ENCODE measurements at regions not wholly inside any gene's neighbourhood (a gene's known extent, or its start where the extent isn't known, plus 50 kb on each side); places are given as distances from the start of the nearest gene placed in this dataset.

GRCh38 chr1:171429137-171429536 lies 56.2 kb upstream of the PRRC2C start:
- H3K9me3 Mint-ChIP-seq, result peaks cover 3% of the 10 kb centered on the region
- DNase-seq (ENCODE audit: extremely low spot score, unreplicated experiment), result no peak
- H3K27me3 Mint-ChIP-seq, result peaks cover 4% of the 10 kb centered on the region
- H3K4me1 Mint-ChIP-seq (ENCODE audit: unreplicated experiment), result peaks cover 3% of the 10 kb centered on the region
- TF ChIP-seq CTCF (conservative IDR thresholded peaks at IDR 0.05), result no peak
- H3K36me3 Mint-ChIP-seq, result no peaks in the 10 kb centered on the region
- H3K27ac Mint-ChIP-seq, result no peak overlapping the region
- no peak overlapping the region for H3K4me3 Mint-ChIP-seq

- H3K9me3 Mint-ChIP-seq, result no peaks in the 10 kb centered on the region
- H3K4me1 Mint-ChIP-seq (ENCODE audit: unreplicated experiment), result peaks cover 3% of the 10 kb centered on the region
- no peak overlapping the region for H3K27ac Mint-ChIP-seq
- no peaks in the 10 kb centered on the region for H3K36me3 Mint-ChIP-seq
- no peak for TF ChIP-seq CTCF (conservative IDR thresholded peaks at IDR 0.05)
- H3K27me3 Mint-ChIP-seq, result peaks cover 4% of the 10 kb centered on the region
- H3K4me3 Mint-ChIP-seq, result no peak overlapping the region
- DNase-seq (ENCODE audit: extremely low spot score, unreplicated experiment), result no peak
Measured at GRCh38 chr1:171431994-171432393, 53.3 kb upstream of the PRRC2C start.

GRCh38 chr1:171432473-171432872 lies 52.9 kb upstream of the PRRC2C start:
- H3K36me3 Mint-ChIP-seq, result no peaks in the 10 kb centered on the region
- peaks cover 4% of the 10 kb centered on the region for H3K27me3 Mint-ChIP-seq
- TF ChIP-seq CTCF (conservative IDR thresholded peaks at IDR 0.05), result no peak
- H3K9me3 Mint-ChIP-seq, result no peaks in the 10 kb centered on the region
- H3K4me1 Mint-ChIP-seq (ENCODE audit: unreplicated experiment), result peaks cover 3% of the 10 kb centered on the region
- H3K27ac Mint-ChIP-seq, result no peak overlapping the region
- no peak overlapping the region for H3K4me3 Mint-ChIP-seq
- no peak for DNase-seq (ENCODE audit: extremely low spot score, unreplicated experiment)

GRCh38 chr1:171433451-171433850 lies 51.9 kb upstream of the PRRC2C start:
- H3K4me3 Mint-ChIP-seq, result no peak overlapping the region
- no peaks in the 10 kb centered on the region for H3K36me3 Mint-ChIP-seq
- H3K27me3 Mint-ChIP-seq, result peaks cover 4% of the 10 kb centered on the region
- TF ChIP-seq CTCF (conservative IDR thresholded peaks at IDR 0.05), result no peak
- no peak overlapping the region for H3K27ac Mint-ChIP-seq
- no peak for DNase-seq (ENCODE audit: extremely low spot score, unreplicated experiment)
- peaks cover 3% of the 10 kb centered on the region for H3K4me1 Mint-ChIP-seq (ENCODE audit: unreplicated experiment)
- H3K9me3 Mint-ChIP-seq, result no peaks in the 10 kb centered on the region

GRCh38 chr1:171434717-171435346 lies 50.5 kb upstream of the PRRC2C start:
- peaks cover 3% of the 10 kb centered on the region for H3K4me1 Mint-ChIP-seq (ENCODE audit: unreplicated experiment)
- H3K27ac Mint-ChIP-seq, result peak overlapping the region; percentile 13
- H3K9me3 Mint-ChIP-seq, result no peaks in the 10 kb centered on the region
- DNase-seq (ENCODE audit: extremely low spot score, unreplicated experiment), result no peak
- peaks cover 4% of the 10 kb centered on the region for H3K27me3 Mint-ChIP-seq
- no peak for TF ChIP-seq CTCF (conservative IDR thresholded peaks at IDR 0.05)
- H3K36me3 Mint-ChIP-seq, result no peaks in the 10 kb centered on the region
- H3K4me3 Mint-ChIP-seq, result no peak overlapping the region

All from type B pancreatic cell (in vitro differentiated cells).